ENCODE measurements at regions not wholly inside any gene's neighbourhood (a gene's known extent, or its start where the extent isn't known, plus 50 kb on each side); places are given as distances from the start of the nearest gene placed in this dataset.
"Not testable (repeated sequence)": the region's sequence is repeated elsewhere in the genome, so short reads cannot be mapped to it uniquely, and the experiment has no call there.

GRCh38 chr10:6813856-6814255 is 233.8 kb upstream of the PRKCQ start:
- no peak for DNase-seq (ENCODE audit: low read depth)

DNA sequence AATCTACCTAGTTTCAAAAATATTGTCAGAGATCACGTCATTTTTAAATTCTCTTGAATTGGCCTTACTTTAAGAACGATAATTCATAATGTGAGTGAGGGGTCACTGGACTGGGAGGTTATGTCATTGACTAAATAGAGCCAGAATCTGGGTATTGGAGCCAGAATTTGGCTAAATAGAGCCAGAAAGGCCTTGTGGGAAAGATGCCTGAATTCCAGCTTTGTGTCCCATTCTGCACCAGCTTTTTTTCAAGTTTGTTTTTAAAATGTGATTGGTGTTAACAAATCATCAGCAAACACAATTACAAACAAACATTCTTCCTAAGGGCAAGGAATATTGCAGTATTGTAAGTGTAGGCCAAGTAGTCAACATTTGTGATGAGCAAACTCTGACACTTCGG is 233.2 kb upstream of the PRKCQ start:
- no peak for DNase-seq (ENCODE audit: low read depth)

GRCh38 chr10:6811153-6811552 is 231.1 kb upstream of the PRKCQ start:
- DNase-seq (ENCODE audit: low read depth), result no peak

DNA sequence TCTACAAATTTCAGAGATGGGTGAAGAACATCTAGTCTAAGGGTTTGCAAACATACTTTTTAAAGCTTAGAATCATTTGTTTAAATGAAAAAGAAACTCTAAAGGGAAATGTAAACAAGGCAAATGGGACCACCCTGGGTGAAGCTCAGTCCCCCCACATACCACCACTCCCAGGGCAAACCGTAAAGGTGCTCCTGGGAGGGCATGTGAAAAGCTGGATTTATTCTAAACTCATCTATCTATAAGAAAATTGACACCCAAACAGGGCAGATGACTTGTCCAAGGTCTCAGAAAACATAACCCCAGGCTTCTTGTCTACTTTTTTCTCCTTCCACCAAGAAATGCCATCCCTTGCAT is 223.3 kb upstream of the PRKCQ start:
- no peak for DNase-seq (ENCODE audit: low read depth)

- DNase-seq (ENCODE audit: low read depth), result no peak
Observed at GRCh38 chr10:6802759-6803426, 222.8 kb upstream of the PRKCQ start.

DNA sequence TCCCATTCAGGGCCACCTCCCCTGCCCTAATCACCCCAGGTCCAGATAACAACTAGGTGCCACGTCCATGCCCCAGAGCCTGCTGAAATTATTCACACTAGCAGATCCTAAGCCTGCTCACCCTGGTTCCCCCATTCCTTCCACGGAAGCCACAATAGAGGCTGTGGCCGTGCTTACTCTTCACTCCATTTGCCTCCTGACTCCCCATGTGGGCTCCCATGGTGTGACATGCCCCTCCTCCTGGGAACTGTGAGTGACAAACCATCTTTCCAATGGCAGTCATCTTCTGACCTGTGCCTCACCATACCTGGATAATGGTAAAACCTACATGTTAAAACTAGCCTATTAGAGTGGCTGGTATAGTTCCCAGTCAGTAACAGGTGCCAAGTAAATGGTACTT is 216.2 kb upstream of the PRKCQ start:
- no peak for DNase-seq (ENCODE audit: low read depth)

GRCh38 chr10:6795541-6795940 is 215.5 kb upstream of the PRKCQ start:
- no peak for DNase-seq (ENCODE audit: low read depth)

DNA sequence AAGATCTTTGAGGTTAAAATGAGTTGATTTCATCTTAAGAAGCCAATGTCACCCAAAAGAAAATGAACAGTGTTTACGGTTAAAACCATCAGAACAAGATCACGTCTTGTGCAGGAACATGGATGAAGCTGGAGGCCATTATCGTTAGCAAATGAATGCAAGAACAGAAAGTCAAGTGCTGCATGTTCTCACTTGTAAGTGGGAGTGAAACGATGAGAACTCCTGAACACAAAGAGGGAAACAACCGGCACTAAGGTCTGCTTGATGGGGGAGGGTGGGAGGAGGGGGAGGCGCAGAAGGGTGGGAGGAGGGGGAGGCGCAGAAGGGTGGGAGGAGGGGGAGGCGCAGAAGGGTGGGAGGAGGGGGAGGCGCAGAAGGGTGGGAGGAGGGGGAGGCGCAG is 214.8 kb upstream of the PRKCQ start:
- DNase-seq (ENCODE audit: low read depth), result not testable (repeated sequence)

- no peak for DNase-seq (ENCODE audit: low read depth)
Observed at GRCh38 chr10:6794441-6794840, 214.4 kb upstream of the PRKCQ start.

GRCh38 chr10:6788731-6789130 is 208.7 kb upstream of the PRKCQ start:
- no peak for DNase-seq (ENCODE audit: low read depth)

GRCh38 chr10:6788231-6788630 is 208.2 kb upstream of the PRKCQ start:
- no peak for DNase-seq (ENCODE audit: low read depth)

GRCh38 chr10:6787718-6788117 is 207.6 kb upstream of the PRKCQ start:
- no peak for DNase-seq (ENCODE audit: low read depth)

- DNase-seq (ENCODE audit: low read depth), result no peak
Observed at GRCh38 chr10:6787091-6787490, 207.0 kb upstream of the PRKCQ start.

DNA sequence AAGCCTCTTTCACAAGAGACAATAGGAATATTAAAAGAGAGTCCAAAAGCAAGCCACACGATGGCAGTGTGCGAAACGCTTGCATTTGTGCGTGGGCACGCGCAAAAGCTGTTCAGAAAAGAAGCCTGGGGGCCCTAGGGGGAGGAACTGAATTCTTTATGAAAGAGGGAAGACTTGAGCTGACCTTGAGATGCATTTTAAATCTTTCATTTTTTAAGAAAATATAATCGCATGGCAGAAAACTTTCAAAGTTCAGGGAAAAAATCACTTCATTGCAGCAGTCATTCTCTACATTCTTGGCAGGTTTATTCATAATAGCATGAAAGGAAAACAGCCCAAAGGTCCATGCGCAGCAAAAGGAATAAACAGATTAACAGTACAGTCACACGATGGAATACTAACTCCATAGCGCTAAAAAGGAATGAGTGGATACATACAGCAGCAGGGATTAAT is 206.5 kb upstream of the PRKCQ start:
- no peak for DNase-seq (ENCODE audit: low read depth)

DNA sequence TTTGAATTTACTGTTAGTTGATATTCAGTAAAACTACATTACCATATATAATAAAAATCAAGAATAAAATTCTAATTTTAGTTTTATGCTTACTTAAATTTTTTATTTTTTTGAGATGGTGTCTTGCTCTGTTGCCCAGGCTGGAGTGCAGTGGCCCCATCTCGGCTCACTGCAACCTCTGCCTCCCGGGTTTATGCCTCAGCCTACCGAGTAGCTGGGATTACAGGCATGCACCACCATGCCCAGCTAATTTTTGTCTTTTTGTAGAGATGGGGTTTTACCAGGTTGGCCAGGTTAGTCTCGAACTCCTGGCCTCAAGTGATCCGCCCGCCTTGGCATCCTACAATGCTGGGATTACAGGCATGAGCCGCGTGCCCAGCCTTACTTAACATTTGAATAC is 204.4 kb upstream of the PRKCQ start:
- not testable (repeated sequence) for DNase-seq (ENCODE audit: low read depth)

GRCh38 chr10:6783471-6783870 is 203.4 kb upstream of the PRKCQ start:
- DNase-seq (ENCODE audit: low read depth), result no peak

- DNase-seq (ENCODE audit: low read depth), result no peak
Observed at GRCh38 chr10:6782378-6782777, 202.3 kb upstream of the PRKCQ start.

- no peak for DNase-seq (ENCODE audit: low read depth)
Observed at GRCh38 chr10:6781133-6781770, 201.2 kb upstream of the PRKCQ start.

DNA sequence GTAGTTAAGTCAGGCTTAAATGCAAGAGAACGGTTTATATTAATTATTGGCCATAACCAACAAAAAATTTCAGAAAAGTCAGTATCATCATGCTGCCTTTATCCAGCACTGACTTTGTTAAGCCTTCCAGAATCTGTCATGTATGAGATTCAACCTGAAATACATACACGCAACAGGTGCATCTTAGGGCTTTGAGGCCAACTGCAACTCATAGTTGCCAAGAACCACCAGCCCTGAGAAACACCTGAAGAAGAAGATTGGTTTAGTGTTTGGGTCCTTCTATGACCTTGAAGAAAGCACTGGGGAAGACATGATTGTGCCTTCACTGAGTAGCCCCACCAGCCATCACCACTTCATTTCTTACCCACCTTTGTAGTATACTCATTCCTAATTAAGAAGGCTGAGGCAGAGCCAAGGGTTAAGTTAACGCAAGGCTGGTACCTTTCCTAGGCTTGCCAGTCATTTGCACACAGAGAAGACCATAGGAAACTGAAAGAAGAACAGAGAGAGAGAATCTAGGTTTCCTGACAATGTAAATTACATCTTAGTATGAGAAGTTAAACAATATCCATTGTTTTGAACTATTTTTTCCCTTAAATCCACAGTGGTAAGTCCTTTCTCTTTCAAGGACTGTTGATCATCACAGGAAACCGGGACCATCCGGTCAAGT is 200.1 kb upstream of the PRKCQ start:
- DNase-seq (ENCODE audit: low read depth), result no peak

GRCh38 chr10:6778992-6779701 is 199.1 kb upstream of the PRKCQ start:
- no peak for DNase-seq (ENCODE audit: low read depth)

GRCh38 chr10:6776170-6776569 is 196.1 kb upstream of the PRKCQ start:
- DNase-seq (ENCODE audit: low read depth), result no peak

DNA sequence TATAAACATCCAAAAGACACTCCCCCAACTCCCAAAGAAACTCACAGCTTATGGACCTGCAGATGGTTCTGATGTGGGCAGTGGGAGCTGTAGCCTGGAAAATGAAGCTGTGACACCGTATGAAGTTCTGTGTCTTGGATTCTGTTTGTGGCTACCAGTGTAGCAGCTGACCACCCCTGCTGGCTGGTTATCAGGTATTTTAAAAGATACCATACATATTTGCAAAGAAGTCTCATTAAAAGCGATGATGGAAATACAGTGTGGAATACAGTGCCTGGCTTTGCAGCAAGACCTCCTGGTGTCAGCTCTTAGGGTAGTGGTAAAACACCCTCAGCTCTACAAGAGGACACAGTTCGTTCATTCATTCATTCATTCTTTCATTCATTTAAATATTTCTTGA is 194.3 kb upstream of the PRKCQ start:
- DNase-seq (ENCODE audit: low read depth), result no peak

GRCh38 chr10:6771331-6771730 is 191.3 kb upstream of the PRKCQ start:
- DNase-seq (ENCODE audit: low read depth), result no peak

Measured in CMK (cell line).